ENCODE measurements at regions not wholly inside any gene's neighbourhood (a gene's known extent, or its start where the extent isn't known, plus 50 kb on each side); places are given as distances from the start of the nearest gene placed in this dataset.

DNA sequence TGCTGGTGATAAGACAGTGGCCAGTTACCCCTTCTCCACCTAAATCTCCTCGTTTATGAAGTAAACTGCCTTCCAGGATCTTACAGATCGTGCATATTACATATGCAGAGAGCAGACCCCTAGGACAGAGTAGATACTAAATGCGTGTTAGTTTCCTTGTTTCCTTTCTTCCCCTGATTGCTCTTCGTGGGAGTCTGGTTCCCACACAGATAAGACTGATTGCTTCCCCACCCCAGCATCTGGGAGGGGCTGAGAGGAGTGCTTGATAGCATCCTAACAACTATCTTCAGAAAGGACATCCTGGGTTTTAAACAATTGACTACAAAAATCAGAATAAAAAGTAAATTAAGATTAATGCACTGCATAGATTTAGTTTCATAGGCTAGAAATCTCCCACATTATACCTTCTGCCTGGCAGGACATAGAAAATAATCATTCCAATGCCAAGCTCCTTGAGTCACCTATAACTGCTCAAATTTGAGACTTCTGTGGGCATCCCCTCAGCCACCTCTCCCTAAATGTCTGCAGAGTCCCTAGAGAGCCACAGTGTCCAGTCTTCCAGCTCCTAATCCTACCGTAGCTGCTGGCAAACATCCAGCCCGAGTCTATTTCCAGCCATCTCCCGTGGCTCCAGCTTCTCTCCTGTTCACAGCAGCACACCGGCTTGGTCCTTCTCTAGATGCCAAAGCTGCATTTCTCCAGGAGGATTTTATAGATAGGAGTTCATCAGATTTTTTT is 128.3 kb downstream of the LRRC30 start:
- Histone ChIP-seq H3K36me3 (ENCODE audit: control insufficient read depth, insufficient read depth, low read length) (no peaks in the 10 kb centered on the region), H3K27me3 (ENCODE audit: control insufficient read depth, insufficient read depth, low read length) (no peaks in the 10 kb centered on the region), H3K4me3 (ENCODE audit: low read depth, low read length) (no peak overlapping the region)
- TF ChIP-seq, protein P1, sequence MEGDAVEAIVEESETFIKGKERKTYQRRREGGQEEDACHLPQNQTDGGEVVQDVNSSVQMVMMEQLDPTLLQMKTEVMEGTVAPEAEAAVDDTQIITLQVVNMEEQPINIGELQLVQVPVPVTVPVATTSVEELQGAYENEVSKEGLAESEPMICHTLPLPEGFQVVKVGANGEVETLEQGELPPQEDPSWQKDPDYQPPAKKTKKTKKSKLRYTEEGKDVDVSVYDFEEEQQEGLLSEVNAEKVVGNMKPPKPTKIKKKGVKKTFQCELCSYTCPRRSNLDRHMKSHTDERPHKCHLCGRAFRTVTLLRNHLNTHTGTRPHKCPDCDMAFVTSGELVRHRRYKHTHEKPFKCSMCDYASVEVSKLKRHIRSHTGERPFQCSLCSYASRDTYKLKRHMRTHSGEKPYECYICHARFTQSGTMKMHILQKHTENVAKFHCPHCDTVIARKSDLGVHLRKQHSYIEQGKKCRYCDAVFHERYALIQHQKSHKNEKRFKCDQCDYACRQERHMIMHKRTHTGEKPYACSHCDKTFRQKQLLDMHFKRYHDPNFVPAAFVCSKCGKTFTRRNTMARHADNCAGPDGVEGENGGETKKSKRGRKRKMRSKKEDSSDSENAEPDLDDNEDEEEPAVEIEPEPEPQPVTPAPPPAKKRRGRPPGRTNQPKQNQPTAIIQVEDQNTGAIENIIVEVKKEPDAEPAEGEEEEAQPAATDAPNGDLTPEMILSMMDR (IDR thresholded peaks at IDR 0.05; ENCODE audit: insufficient read depth, low read length, poor library complexity, severe bottlenecking) = no peak
- no peak for DNase-seq (ENCODE audit: low read depth)

DNA sequence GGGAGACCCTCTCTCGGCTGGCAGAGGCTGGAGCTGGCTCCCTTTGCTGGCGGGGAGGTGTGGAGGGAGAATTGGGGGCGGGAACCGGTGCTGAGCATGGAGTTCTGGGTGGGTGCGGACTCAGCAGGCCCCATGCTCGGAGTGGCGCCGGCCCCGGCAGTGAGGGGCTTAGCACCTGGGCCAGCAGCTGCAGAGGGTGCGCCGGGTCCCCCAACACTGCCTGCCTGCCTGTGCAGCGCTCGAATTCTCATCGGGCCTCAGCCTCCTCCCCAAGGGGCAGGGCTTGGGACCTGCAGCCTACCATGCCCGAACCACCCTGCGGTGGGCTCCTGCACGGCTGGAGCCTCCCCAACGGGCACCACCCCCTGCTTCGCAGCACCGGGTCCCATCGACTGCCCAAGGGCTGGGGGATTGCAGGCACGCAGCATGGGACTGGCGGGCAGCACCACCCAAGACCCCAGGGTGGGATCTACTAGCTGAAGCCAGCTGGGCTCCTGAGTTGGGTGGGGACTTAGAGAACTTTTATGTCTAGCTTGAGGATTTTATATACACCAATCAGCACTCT is 129.8 kb downstream of the LRRC30 start:
- no peaks in the 10 kb centered on the region for H3K36me3 ChIP-seq (ENCODE audit: control insufficient read depth, insufficient read depth, low read length)
- H3K27me3 ChIP-seq (ENCODE audit: control insufficient read depth, insufficient read depth, low read length) = no peaks in the 10 kb centered on the region
- H3K4me3 ChIP-seq (ENCODE audit: low read depth, low read length) = no peak overlapping the region
- TF ChIP-seq, protein P1 (IDR thresholded peaks at IDR 0.05; ENCODE audit: insufficient read depth, low read length, poor library complexity, severe bottlenecking) = no peak
- no peak for DNase-seq (ENCODE audit: low read depth)

DNA sequence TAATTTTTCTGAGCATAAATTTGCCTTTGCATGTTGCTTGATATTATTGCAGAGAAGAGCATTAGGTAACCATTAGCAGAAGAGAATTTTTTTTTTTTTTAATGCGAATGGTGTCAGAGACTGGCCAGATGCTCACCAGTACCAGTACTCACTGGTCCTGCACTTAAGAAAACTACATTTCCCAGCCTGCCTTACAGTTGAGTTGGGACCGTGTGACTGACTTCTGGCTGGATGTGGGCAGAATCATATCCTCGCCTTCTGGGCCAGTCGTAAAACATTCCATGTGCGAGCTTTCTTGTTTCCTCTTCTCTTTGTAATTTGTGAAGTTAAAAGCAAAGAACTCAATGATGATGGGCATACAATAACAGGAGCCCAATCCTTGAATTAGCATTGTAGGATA is 132.4 kb downstream of the LRRC30 start:
- Histone ChIP-seq H3K27me3 (ENCODE audit: control insufficient read depth, insufficient read depth, low read length) (no peaks in the 10 kb centered on the region), H3K36me3 (ENCODE audit: control insufficient read depth, insufficient read depth, low read length) (no peaks in the 10 kb centered on the region), H3K4me3 (ENCODE audit: low read depth, low read length) (no peak overlapping the region)
- DNase-seq (ENCODE audit: low read depth) = no peak
- TF ChIP-seq, protein P1 (IDR thresholded peaks at IDR 0.05; ENCODE audit: insufficient read depth, low read length, poor library complexity, severe bottlenecking) = no peak

DNA sequence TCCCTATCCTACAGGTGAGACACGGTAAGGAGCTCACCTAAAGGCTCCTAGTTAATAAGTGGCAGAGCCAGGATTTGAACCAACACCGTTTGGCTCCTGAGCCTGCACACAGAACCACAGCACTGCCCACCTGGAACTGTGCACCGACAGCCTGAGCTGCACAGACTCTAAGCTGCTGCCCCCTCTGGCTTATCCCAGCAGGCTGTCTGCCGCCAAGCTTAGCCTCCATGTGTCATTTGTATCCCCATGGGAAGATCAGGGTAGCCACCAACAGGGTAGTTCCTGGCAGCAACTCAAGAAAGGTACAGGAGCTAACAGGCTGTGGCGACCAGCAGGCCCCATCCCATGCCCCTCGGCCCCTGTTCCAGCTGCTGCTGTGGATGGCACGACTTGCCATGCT is 135.7 kb downstream of the LRRC30 start:
- Histone ChIP-seq H3K4me3 (ENCODE audit: low read depth, low read length) (no peak overlapping the region), H3K36me3 (ENCODE audit: control insufficient read depth, insufficient read depth, low read length) (no peaks in the 10 kb centered on the region), H3K27me3 (ENCODE audit: control insufficient read depth, insufficient read depth, low read length) (no peaks in the 10 kb centered on the region)
- no peak for DNase-seq (ENCODE audit: low read depth)
- TF ChIP-seq, protein P1 (IDR thresholded peaks at IDR 0.05; ENCODE audit: insufficient read depth, low read length, poor library complexity, severe bottlenecking) = no peak

DNA sequence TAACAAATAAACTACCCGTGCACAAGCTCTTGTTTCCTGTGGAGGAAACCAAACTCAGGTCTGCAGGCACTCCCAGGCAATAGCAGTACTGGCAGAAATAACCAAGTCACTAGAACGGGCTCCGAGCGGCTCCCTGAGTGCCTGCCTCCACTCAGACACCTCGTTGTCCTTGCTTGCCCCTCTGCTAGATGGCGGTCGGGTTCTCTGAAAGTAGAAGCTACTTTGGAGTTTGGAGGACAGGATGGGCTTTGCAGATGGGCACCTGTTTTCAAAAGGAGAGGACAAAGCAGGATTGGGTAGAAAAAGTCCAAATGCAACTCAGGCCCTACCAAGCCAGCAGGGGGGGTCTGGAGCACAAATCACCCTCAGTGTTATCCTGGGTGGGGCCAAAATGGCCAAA is 136.4 kb downstream of the LRRC30 start:
- Histone ChIP-seq H3K36me3 (ENCODE audit: control insufficient read depth, insufficient read depth, low read length) (no peaks in the 10 kb centered on the region), H3K4me3 (ENCODE audit: low read depth, low read length) (no peak overlapping the region), H3K27me3 (ENCODE audit: control insufficient read depth, insufficient read depth, low read length) (no peaks in the 10 kb centered on the region)
- DNase-seq (ENCODE audit: low read depth) = no peak
- TF ChIP-seq, protein P1 (IDR thresholded peaks at IDR 0.05; ENCODE audit: insufficient read depth, low read length, poor library complexity, severe bottlenecking) = no peak

DNA sequence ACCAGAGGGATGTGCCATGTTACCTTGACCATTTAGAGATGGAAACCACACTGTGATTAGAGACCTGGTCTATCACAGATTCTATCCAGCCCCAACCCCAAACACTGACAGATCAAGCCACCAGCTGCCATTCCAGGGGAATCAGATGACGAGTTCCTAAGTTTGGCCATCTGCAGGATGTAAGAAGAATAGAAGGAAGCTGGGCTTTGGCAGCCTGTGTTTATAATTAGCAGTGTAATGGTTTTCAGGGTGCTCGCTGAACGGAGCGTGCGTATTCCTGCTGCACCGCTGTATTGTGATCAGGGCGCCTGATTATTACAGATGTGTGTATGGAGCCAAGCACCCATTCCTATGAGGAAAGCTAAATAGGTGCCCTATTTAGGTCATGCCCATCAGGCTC is 138.1 kb downstream of the LRRC30 start:
- H3K27me3 ChIP-seq (ENCODE audit: control insufficient read depth, insufficient read depth, low read length) = no peaks in the 10 kb centered on the region
- DNase-seq (ENCODE audit: low read depth) = no peak
- TF ChIP-seq, protein P1 (IDR thresholded peaks at IDR 0.05; ENCODE audit: insufficient read depth, low read length, poor library complexity, severe bottlenecking) = no peak
- H3K36me3 ChIP-seq (ENCODE audit: control insufficient read depth, insufficient read depth, low read length) = no peaks in the 10 kb centered on the region
- no peak overlapping the region for H3K4me3 ChIP-seq (ENCODE audit: low read depth, low read length)
